Liver (tissue), 8 donors: ENCODE measurements at regions not wholly inside any gene's neighbourhood (a gene's known extent, or its start where the extent isn't known, plus 50 kb on each side); places are given as distances from the start of the nearest gene placed in this dataset.

Experiments used
- DNase-seq: peaks from one replicate; pipeline ENCODE4 v3.0.0-alpha.2; 2017; ENCODE audit warnings: low spot score
- H3K27ac ChIP-seq, 2 donors: one replicate each; pipeline ENCODE4 v1.7.0; 2013; ENCODE audit warnings: inconsistent platforms in 2 of 2, low read length in 2 of 2, control low read depth in 1 of 2, low read depth in 1 of 2, mild to moderate bottlenecking in 1 of 2
- H3K27me3 ChIP-seq, 4 donors: one replicate each; pipeline versions ENCODE4 v1.6.1 to v1.7.0; 2013; ENCODE audit warnings: low read length in 3 of 4, inconsistent platforms in 1 of 4, mild to moderate bottlenecking in 1 of 4, moderate library complexity in 1 of 4; ENCODE audit not compliant: control insufficient read depth in 4 of 4, insufficient read depth in 4 of 4
- H3K36me3 ChIP-seq, 4 donors: one replicate each; pipeline versions ENCODE4 v1.6.1 to v1.7.0; 2013; ENCODE audit warnings: low read length in 3 of 4, mild to moderate bottlenecking in 3 of 4, low read depth in 1 of 4, moderate library complexity in 1 of 4; ENCODE audit not compliant: control insufficient read depth in 4 of 4, insufficient read depth in 3 of 4
- H3K4me1 ChIP-seq, 4 donors: one replicate each; pipeline versions ENCODE4 v1.6.1 to v1.7.0; 2013; ENCODE audit warnings: low read length in 3 of 4, mild to moderate bottlenecking in 3 of 4, moderate library complexity in 1 of 4; ENCODE audit not compliant: control insufficient read depth in 4 of 4, insufficient read depth in 4 of 4
- H3K4me3 ChIP-seq, 3 donors: one replicate each; pipeline versions ENCODE4 v1.6.1 to v1.7.0; 2013; ENCODE audit warnings: low read length in 3 of 3, control low read depth in 1 of 3, low read depth in 1 of 3, mild to moderate bottlenecking in 1 of 3
- H3K9ac ChIP-seq, 2 donors: one replicate each; pipeline ENCODE4 v1.7.0; 2013; ENCODE audit warnings: low read length in 2 of 2, mild to moderate bottlenecking in 2 of 2, moderate library complexity in 2 of 2, control low read depth in 1 of 2, low read depth in 1 of 2
- H3K9me3 ChIP-seq, 4 donors: one replicate each; pipeline versions ENCODE4 v1.6.1 to v1.7.0; 2013; ENCODE audit warnings: low read length in 3 of 4; ENCODE audit not compliant: control insufficient read depth in 4 of 4
- ATF3 ChIP-seq: IDR thresholded peaks from 2 replicates; pipeline ENCODE4 v1.6.1; 2016; ENCODE audit warnings: antibody characterized with exemption
- CTCF ChIP-seq: fragments of 150-350 bp; IDR thresholded peaks from 2 replicates; pipeline ENCODE4 v1.5.1; 2017; ENCODE audit warnings: improper control_type of control experiment, low read depth, low read length; ENCODE audit not compliant: missing input control
- EGR1 ChIP-seq, 2 donors: IDR thresholded peaks; 2 replicates each; pipeline ENCODE4 v1.6.1; 2016 to 2018; ENCODE audit warnings: antibody characterized with exemption in 2 of 2, low read depth in 2 of 2
- FOXA1 ChIP-seq: IDR thresholded peaks from 2 replicates; pipeline ENCODE4 v1.6.1; 2016; ENCODE audit warnings: antibody characterized with exemption
- FOXA2 ChIP-seq: IDR thresholded peaks from 2 replicates; pipeline ENCODE4 v1.6.1; 2016; ENCODE audit warnings: antibody characterized with exemption
- GABPA ChIP-seq, 2 donors: IDR thresholded peaks in 1 of 2; conservative IDR thresholded peaks in 1 of 2; 2 replicates each; pipeline ENCODE4 v1.6.1; 2016; ENCODE audit warnings: antibody characterized with exemption in 2 of 2, mild to moderate bottlenecking in 1 of 2, moderate library complexity in 1 of 2
- HNF4A ChIP-seq, 2 donors: conservative IDR thresholded peaks; 2 replicates each; pipeline ENCODE4 v1.6.1; 2016; ENCODE audit warnings: antibody characterized with exemption in 2 of 2, mild to moderate bottlenecking in 2 of 2
- HNF4G ChIP-seq: IDR thresholded peaks from 2 replicates; pipeline ENCODE4 v1.6.1; 2016; ENCODE audit warnings: antibody characterized with exemption
- JUND ChIP-seq, 2 donors: IDR thresholded peaks; 2 replicates each; pipeline ENCODE4 v1.6.1; 2016; ENCODE audit warnings: antibody characterized with exemption in 2 of 2
- MAX ChIP-seq: IDR thresholded peaks from 2 replicates; pipeline ENCODE4 v1.6.1; 2016; ENCODE audit warnings: antibody characterized with exemption
- NR2F2 ChIP-seq: IDR thresholded peaks from 2 replicates; pipeline ENCODE4 v1.6.1; 2016; ENCODE audit warnings: antibody characterized with exemption
- RAD21 ChIP-seq, 2 donors: IDR thresholded peaks; 2 replicates each; pipeline ENCODE4 v1.6.1; 2016; ENCODE audit warnings: antibody characterized with exemption in 2 of 2, mild to moderate bottlenecking in 2 of 2
- REST ChIP-seq: IDR thresholded peaks from 2 replicates; pipeline ENCODE4 v1.6.1; 2016; ENCODE audit warnings: antibody characterized with exemption, mild to moderate bottlenecking
- RXRA ChIP-seq, 2 donors: IDR thresholded peaks; 2 replicates each; pipeline ENCODE4 v1.6.1; 2017 to 2018; ENCODE audit warnings: antibody characterized with exemption in 2 of 2, mild to moderate bottlenecking in 1 of 2
- SP1 ChIP-seq: IDR thresholded peaks from 2 replicates; pipeline ENCODE4 v1.6.1; 2018; ENCODE audit warnings: antibody characterized with exemption, mild to moderate bottlenecking
- TAF1 ChIP-seq: conservative IDR thresholded peaks from 2 replicates; pipeline ENCODE4 v1.6.1; 2016; ENCODE audit warnings: antibody characterized with exemption, mild to moderate bottlenecking
- YY1 ChIP-seq: IDR thresholded peaks from 2 replicates; pipeline ENCODE4 v1.6.1; 2016; ENCODE audit warnings: antibody characterized with exemption, mild to moderate bottlenecking
- ZBTB33 ChIP-seq: IDR thresholded peaks from 2 replicates; pipeline ENCODE4 v1.6.1; 2016; ENCODE audit warnings: antibody characterized with exemption
- WGBS: extraction: QIAGEN DNeasy Blood & Tissue Kit; methylation state at CpG from one replicate; pipeline ENCODE4 v1.1.7; 2013; 5-methylcytosine and 5-hydroxymethylcytosine counted together
- donor health status: healthy.
- donor health status: healthy.
- donor health status: healthy.
- donor health status: healthy.
- donor health status: healthy.

GRCh38 chr7:131149840-131150239 is 177.8 kb upstream of the MKLN1 start:
- H3K4me3 ChIP-seq, result no peak overlapping the region
- no peak for TF ChIP-seq ZBTB33
- no peak for TF ChIP-seq GABPA (IDR thresholded peaks at IDR 0.05 in 1 of 2, conservative IDR thresholded peaks at IDR 0.05 in 1 of 2)
- no peak for TF ChIP-seq SP1
- no peak for TF ChIP-seq FOXA1
- TF ChIP-seq RAD21 (IDR thresholded peaks at IDR 0.05), result no peak
- no peak for TF ChIP-seq ATF3
- no peak for TF ChIP-seq NR2F2
- no peak for TF ChIP-seq YY1
- no peak for TF ChIP-seq CTCF
- TF ChIP-seq TAF1, result no peak
- no peak for TF ChIP-seq JUND (IDR thresholded peaks at IDR 0.05)
- TF ChIP-seq MAX, result no peak
- no peak for TF ChIP-seq EGR1 (IDR thresholded peaks at IDR 0.05; ENCODE audit: low read depth in 2 of 2)
- TF ChIP-seq HNF4A (conservative IDR thresholded peaks at IDR 0.05), result no peak
- TF ChIP-seq RXRA (IDR thresholded peaks at IDR 0.05), result no peak
- TF ChIP-seq HNF4G, result no peak
- no peak for TF ChIP-seq REST
- no peak for TF ChIP-seq FOXA2
- H3K4me1 ChIP-seq, result no peaks in the 10 kb centered on the region
- no peak for DNase-seq
- H3K27ac ChIP-seq, result no peak overlapping the region
- WGBS, result 74% methylated on average over 4 of the region's 4 CpGs
- H3K36me3 ChIP-seq, result no peaks in the 10 kb centered on the region
- no peaks in the 10 kb centered on the region for H3K27me3 ChIP-seq
- no peaks in the 10 kb centered on the region for H3K9me3 ChIP-seq
- no peak overlapping the region for H3K9ac ChIP-seq

GRCh38 chr7:131151034-131151433 is 176.6 kb upstream of the MKLN1 start:
- Histone ChIP-seq H3K9ac (no peak overlapping the region), H3K27ac (no peak overlapping the region), H3K27me3 (no peaks in the 10 kb centered on the region), H3K4me3 (no peak overlapping the region), H3K36me3 (no peaks in the 10 kb centered on the region), H3K4me1 (no peaks in the 10 kb centered on the region), H3K9me3 (no peaks in the 10 kb centered on the region)
- 80% methylated on average over 3 of the region's 3 CpGs for WGBS
- TF ChIP-seq JUND (IDR thresholded peaks at IDR 0.05) (no peak), HNF4G (no peak), RAD21 (IDR thresholded peaks at IDR 0.05) (no peak), EGR1 (IDR thresholded peaks at IDR 0.05; ENCODE audit: low read depth in 2 of 2) (no peak)
- no peak for DNase-seq
